HCT116 (cell line): ENCODE measurements at regions not wholly inside any gene's neighbourhood (a gene's known extent, or its start where the extent isn't known, plus 50 kb on each side); places are given as distances from the start of the nearest gene placed in this dataset.

ENCODE experiments used
- ATAC-seq: fragments of 200-7000 bp; cut with Tn5 transposase; 2 replicates; pipeline ENCODE4 v1.9.1; 2020; ENCODE audit warnings: mild to moderate bottlenecking, moderate library complexity
- BruUV-seq: library from RNA; stranded (reverse); fragments of 400-500 nt; replicated peaks from 2 replicates; lab custom pipeline; 2021; lab: Mats Ljungman, UMichigan
- CTCF ChIA-PET: fragments of 300-600 bp; sonication (Branson Sonifier 250); formaldehyde crosslinking; loops from one replicate; lab custom pipeline; 2021; ENCODE audit warnings: antibody characterized with exemption; lab: Charles Lee
- POLR2A ChIA-PET: fragments of 300-600, 350-600 bp; sonication (Branson Sonifier 250); formaldehyde crosslinking; loops from one replicate; lab custom pipeline; 2021; ENCODE audit warnings: antibody characterized with exemption; lab: Charles Lee
- RAD21 ChIA-PET, 2 experiments: fragments of 300-600 bp; sonication (Branson Sonifier 250); formaldehyde crosslinking; loops; one replicate each; lab custom pipeline; 2023; ENCODE audit warnings: low total read pairs in 2 of 2; ENCODE audit not compliant: uncharacterized antibody in 2 of 2, unreplicated experiment in 2 of 2, low non-redundant PET in 1 of 2; lab: Charles Lee
- DNase-seq: peaks from one replicate; pipeline ENCODE4 v3.0.0-alpha.2; 2010; ENCODE audit warnings: low read depth, low spot score
- H2AFZ ChIP-seq: fragments of 200-600 bp; shearing (Covaris generic), sonication (generic); 2 replicates; pipeline ENCODE4 v1.6.1; 2017; ENCODE audit warnings: low read depth, mixed run types, mixed read lengths, antibody characterized with exemption, low read length; ENCODE audit not compliant: poor library complexity, severe bottlenecking
- H3K27ac ChIP-seq: 2 replicates; pipeline ENCODE4 v1.5.1; 2012; ENCODE audit warnings: low read depth, low read length
- H3K27me3 ChIP-seq: fragments of 200-600 bp; sonication (generic); 2 replicates; pipeline ENCODE4 v1.6.1; 2016; ENCODE audit warnings: mixed run types, low read length, mixed read lengths; ENCODE audit not compliant: insufficient read depth
- H3K36me3 ChIP-seq, 2 experiments: fragments of 200-500 bp in 1 of 2; fragments of 200-600 bp in 1 of 2; sonication (Bioruptor generic) in 1 of 2; sonication (generic) in 1 of 2; 2 replicates each; pipeline versions ENCODE4 v1.5.1 to v1.6.1; 2014 to 2016; ENCODE audit warnings: low read length in 2 of 2, inconsistent platforms in 1 of 2, mixed read lengths in 1 of 2, mixed run types in 1 of 2; ENCODE audit not compliant: insufficient read depth in 2 of 2, control insufficient read depth in 1 of 2
- H3K4me1 ChIP-seq, 2 experiments: fragments of 200-600 bp in 1 of 2; sonication (generic) in 1 of 2; 2 replicates each; pipeline versions ENCODE4 v1.5.1 to v1.6.1; 2012 to 2017; ENCODE audit warnings: low read length in 2 of 2, inconsistent platforms in 1 of 2, mild to moderate bottlenecking in 1 of 2, mixed read lengths in 1 of 2, mixed run types in 1 of 2, moderate library complexity in 1 of 2; ENCODE audit not compliant: insufficient read depth in 2 of 2, control insufficient read depth in 1 of 2
- H3K4me2 ChIP-seq: fragments of 200-600 bp; sonication (generic); 2 replicates; pipeline ENCODE4 v1.6.1; 2017; ENCODE audit warnings: mixed run types, low read length, mixed read lengths
- H3K4me3 ChIP-seq, 2 experiments: fragments of 200-600 bp in 1 of 2; sonication (generic) in 1 of 2; replicated peaks in 1 of 2; 2 replicates each; pipeline ENCODE4 v1.5.1; 2011 to 2016; ENCODE audit warnings: low read length in 2 of 2, control low read depth in 1 of 2, low read depth in 1 of 2, mild to moderate bottlenecking in 1 of 2, mixed read lengths in 1 of 2, mixed run types in 1 of 2
- H3K79me2 ChIP-seq: fragments of 200-600 bp; sonication (generic); 2 replicates; pipeline ENCODE4 v1.6.1; 2017; ENCODE audit warnings: mild to moderate bottlenecking, mixed run types, low read length, moderate library complexity, mixed read lengths; ENCODE audit not compliant: insufficient read depth
- H3K9ac ChIP-seq: fragments of 200-600 bp; sonication (generic); 2 replicates; pipeline ENCODE4 v1.6.1; 2016; ENCODE audit warnings: low read length, mixed read lengths
- H3K9me2 ChIP-seq: fragments of 200-600 bp; sonication (generic), shearing (Covaris generic); 2 replicates; pipeline ENCODE4 v1.6.1; 2017; ENCODE audit warnings: mixed run types, mild to moderate bottlenecking, moderate library complexity; ENCODE audit not compliant: insufficient read depth
- H3K9me3 ChIP-seq, 2 experiments: fragments of 200-500 bp in 1 of 2; fragments of 200-600 bp in 1 of 2; sonication (Bioruptor generic) in 1 of 2; sonication (generic) in 1 of 2; 2 replicates each; pipeline ENCODE4 v1.6.1; 2014 to 2017; ENCODE audit warnings: low read length in 2 of 2, mixed read lengths in 2 of 2, inconsistent platforms in 1 of 2, low read depth in 1 of 2, mild to moderate bottlenecking in 1 of 2, mixed run types in 1 of 2, moderate library complexity in 1 of 2; ENCODE audit not compliant: control insufficient read depth in 1 of 2, insufficient read depth in 1 of 2
- H4K20me1 ChIP-seq: fragments of 200-600 bp; sonication (generic), shearing (Covaris generic); 2 replicates; pipeline ENCODE4 v1.6.1; 2017; ENCODE audit warnings: mixed run types, mild to moderate bottlenecking, moderate library complexity; ENCODE audit not compliant: insufficient read depth
- CBX3 ChIP-seq: IDR thresholded peaks from 2 replicates; pipeline ENCODE4 v1.6.1; 2012; ENCODE audit warnings: low read depth
- CEBPB ChIP-seq: IDR thresholded peaks from 2 replicates; pipeline ENCODE4 v1.6.1; 2012; ENCODE audit warnings: low read depth
- CTCF ChIP-seq, 3 experiments: fragments of 200-600 bp in 1 of 3; sonication (generic) in 1 of 3; IDR thresholded peaks in 2 of 3; conservative IDR thresholded peaks in 1 of 3; 2 replicates each; pipeline ENCODE4 v1.5.1; 2012 to 2017; ENCODE audit warnings: low read depth in 2 of 3, low read length in 2 of 3, antibody characterized with exemption in 1 of 3, borderline replicate concordance in 1 of 3, control low read depth in 1 of 3, mild to moderate bottlenecking in 1 of 3, mixed read lengths in 1 of 3, mixed run types in 1 of 3, moderate library complexity in 1 of 3; ENCODE audit not compliant: insufficient read depth in 1 of 3
- EGR1 ChIP-seq: IDR thresholded peaks from 2 replicates; pipeline ENCODE4 v1.6.1; 2012; ENCODE audit warnings: low read depth
- MAX ChIP-seq: IDR thresholded peaks from 2 replicates; pipeline ENCODE4 v1.6.1; 2012
- POLR2AphosphoS5 ChIP-seq: IDR thresholded peaks from 2 replicates; pipeline ENCODE4 v1.6.1; 2011; ENCODE audit warnings: mild to moderate bottlenecking, low read depth, low read length, moderate library complexity
- REST ChIP-seq: IDR thresholded peaks from 2 replicates; pipeline ENCODE4 v1.6.1; 2012; ENCODE audit warnings: low read depth
- SP1 ChIP-seq: IDR thresholded peaks from 2 replicates; pipeline ENCODE4 v1.6.1; 2012; ENCODE audit warnings: low read depth
- ZFX ChIP-seq: fragments of 450-650 bp; IDR thresholded peaks from 2 replicates; pipeline ENCODE4 v1.6.1; 2017
- intact Hi-C: fragments of 100-400 bp; cut with micrococcal nuclease; formaldehyde crosslinking; loops from 2 replicates; pipeline ENCODE4 v1.10.0; 2022

GRCh38 chrX:12076046-12076445 lies 62.2 kb upstream of the FRMPD4 start:
- CTCF ChIA-PET, result no interaction called here
- no peak overlapping the region for H3K27ac ChIP-seq
- intact Hi-C loops, result no loop called here
- no peaks in the 10 kb centered on the region for H3K27me3 ChIP-seq
- no peaks in the 10 kb centered on the region for H3K79me2 ChIP-seq
- no peak for DNase-seq
- no peaks in the 10 kb centered on the region for H3K4me1 ChIP-seq
- no peak for ATAC-seq
- no peak overlapping the region for H3K9ac ChIP-seq
- no peak overlapping the region for H2AFZ ChIP-seq
- H3K36me3 ChIP-seq, result no peaks in the 10 kb centered on the region
- no TSS peak for BruUV-seq
- no peak overlapping the region for H3K4me3 ChIP-seq
- H4K20me1 ChIP-seq, result no peaks in the 10 kb centered on the region
- RAD21 ChIA-PET, result no interaction called here
- H3K9me2 ChIP-seq, result no peaks in the 10 kb centered on the region
- no peaks in the 10 kb centered on the region for H3K9me3 ChIP-seq
- POLR2A ChIA-PET, result no interaction called here
- H3K4me2 ChIP-seq, result no peak overlapping the region
- TF ChIP-seq ZFX (no peak), SP1 (no peak), POLR2AphosphoS5 (no peak), CTCF (IDR thresholded peaks at IDR 0.05 in 2 of 3, conservative IDR thresholded peaks at IDR 0.05 in 1 of 3; ENCODE audit: borderline replicate concordance in 1 of 3, insufficient read depth in 1 of 3, low read depth in 2 of 3, low read length in 2 of 3) (no peak), MAX (no peak), CBX3 (no peak), CEBPB (no peak), REST (no peak), EGR1 (no peak)
